ENCODE measurements at regions not wholly inside any gene's neighbourhood (a gene's known extent, or its start where the extent isn't known, plus 50 kb on each side); places are given as distances from the start of the nearest gene placed in this dataset.

- H4K91ac ChIP-seq (ENCODE audit: insufficient read length, low read depth, low read length), result no peak overlapping the region
- no peak overlapping the region for H3K27ac ChIP-seq (ENCODE audit: insufficient read length, low read depth, low read length)
- no peak overlapping the region for H4K5ac ChIP-seq (ENCODE audit: insufficient read length, low read depth, low read length)
- TF ChIP-seq CTCF (conservative IDR thresholded peaks at IDR 0.05), result no peak
- H2BK120ac ChIP-seq (ENCODE audit: low read depth, low read length, poor library complexity, severe bottlenecking), result no peak overlapping the region
- Mint-ChIP-seq H3K27ac (peak overlapping the region in 2 of 3 experiments; percentile 69 to 70; a peak in 3 of 7 replicates), H3K9me3 (no peaks in the 10 kb centered on the region; a peak in 1 of 5 replicates), H3K4me3 (no peak overlapping the region), H3K4me1 (no peaks in the 10 kb centered on the region), H3K36me3 (ENCODE audit: insufficient read depth in 1 of 3, low read depth in 3 of 3) (no peaks in the 10 kb centered on the region; a peak in 2 of 7 replicates), H3K27me3 (ENCODE audit: low read depth) (no peaks in the 10 kb centered on the region)
- no peaks in the 10 kb centered on the region for H3K79me2 ChIP-seq (ENCODE audit: insufficient read depth, low read length)
- no peak overlapping the region for H3K14ac ChIP-seq (ENCODE audit: insufficient read depth, low read length)
- no peak overlapping the region for H3K23ac ChIP-seq (ENCODE audit: insufficient read length, low read depth, low read length)
- H3K9ac ChIP-seq (ENCODE audit: extremely low read depth, insufficient read length, low read length), result no peak overlapping the region
- no peaks in the 10 kb centered on the region for H3K79me1 ChIP-seq (ENCODE audit: insufficient read depth, low read depth, low read length, poor library complexity, severe bottlenecking)
- H3K27me3 ChIP-seq (ENCODE audit: insufficient read depth, low read length), result no peaks in the 10 kb centered on the region
- no peaks in the 10 kb centered on the region for H3K23me2 ChIP-seq (ENCODE audit: insufficient read length, low read depth, low read length, poor library complexity, severe bottlenecking)
- DNase-seq, result no peak
- H3K4me1 ChIP-seq (ENCODE audit: insufficient read depth, low read length), result no peaks in the 10 kb centered on the region
- H2BK5ac ChIP-seq (ENCODE audit: insufficient read length, low read length), result no peak overlapping the region
- WGBS (ENCODE audit: extremely low coverage, insufficient read length, low lambda C conversion rate), result no CpG with 5 or more reads among the region's 2 CpGs
- H4K8ac ChIP-seq (replicated peaks; ENCODE audit: insufficient read length, low read depth, low read length), result no peak overlapping the region
- no peaks in the 10 kb centered on the region for H4K20me1 ChIP-seq (ENCODE audit: control insufficient read depth, insufficient read depth, insufficient read length)
- no peak overlapping the region for H2AK5ac ChIP-seq (ENCODE audit: insufficient read length, low read length)
- no peak overlapping the region for H2BK15ac ChIP-seq (ENCODE audit: low read depth, low read length)
- no peak overlapping the region for H3K56ac ChIP-seq (ENCODE audit: insufficient read length, low read depth, low read length)
- H3K9me3 ChIP-seq (ENCODE audit: control insufficient read depth, low read depth, low read length), result no peaks in the 10 kb centered on the region
- H2AFZ ChIP-seq (ENCODE audit: low read length), result no peak overlapping the region
- no peak overlapping the region for H3K4ac ChIP-seq (ENCODE audit: low read depth, low read length)
- H3K18ac ChIP-seq (ENCODE audit: insufficient read length, low read depth, low read length), result no peak overlapping the region
- H2BK20ac ChIP-seq (ENCODE audit: low read depth, low read length, poor library complexity, severe bottlenecking), result no peak overlapping the region
- no peak overlapping the region for H2BK12ac ChIP-seq (ENCODE audit: insufficient read length, low read depth, low read length)
- H3T11ph ChIP-seq (ENCODE audit: low read length), result no peak overlapping the region
- no peak overlapping the region for H3K4me2 ChIP-seq (ENCODE audit: insufficient read depth, insufficient read length, low read length)
These were observed 366.4 kb upstream of the CDH20 start for GRCh38 chr18:60966876-60967275.
